GM12878 (cell line): ENCODE measurements at regions not wholly inside any gene's neighbourhood (a gene's known extent, or its start where the extent isn't known, plus 50 kb on each side); places are given as distances from the start of the nearest gene placed in this dataset.

ENCODE experiments used
- ATAC-seq: fragments of 200-7000 bp; cut with Tn5 transposase; 3 replicates; pipeline ENCODE4 v1.9.1; 2020; ENCODE audit warnings: mild to moderate bottlenecking, moderate library complexity
- BruUV-seq: library from RNA; stranded (reverse); fragments of 400-500 nt; replicated peaks from 2 replicates; lab custom pipeline; 2021; lab: Mats Ljungman, UMichigan
- CTCF ChIA-PET: fragments of 300-600 bp; sonication (Branson Sonifier 250); formaldehyde crosslinking; extraction: SDS; loops from one replicate; lab custom pipeline; 2021; ENCODE audit warnings: inconsistent platforms; lab: Yijun Ruan, JAX
- POLR2A ChIA-PET: fragments of 350-600 bp; formaldehyde crosslinking; extraction: SDS; loops from one replicate; lab custom pipeline; 2021; ENCODE audit warnings: inconsistent platforms; lab: Charles Lee
- RAD21 ChIA-PET: fragments of 300-600 bp; sonication (Branson Sonifier 250); formaldehyde crosslinking; loops from one replicate; lab custom pipeline; 2023; ENCODE audit warnings: antibody characterized with exemption; ENCODE audit not compliant: unreplicated experiment; lab: Charles Lee
- SMC1A ChIA-PET: fragments of 300-600 bp; sonication (Branson Sonifier 250); formaldehyde crosslinking; loops from one replicate; lab custom pipeline; 2023; ENCODE audit not compliant: unreplicated experiment, uncharacterized antibody; lab: Charles Lee
- DNase-seq: peaks from one replicate; pipeline ENCODE4 v3.0.0-alpha.2; 2011; ENCODE audit warnings: low read depth, low spot score
- FAIRE-seq: peaks from 3 replicates; lab custom pipeline; 2011; peaks lifted over from hg19 to GRCh38; lab: Jason Lieb, UNC
- H2AFZ ChIP-seq: 2 replicates; pipeline ENCODE4 v1.6.0; 2011; ENCODE audit warnings: low read depth, low read length, control low read depth; ENCODE audit not compliant: control insufficient read depth
- H3K27ac ChIP-seq: 2 replicates; pipeline ENCODE4 v1.5.1; 2011; ENCODE audit warnings: control low read depth; ENCODE audit not compliant: control insufficient read depth, insufficient read depth
- H3K27me3 ChIP-seq, 2 experiments: replicated peaks in 1 of 2; 2 replicates each; pipeline versions ENCODE4 v1.6.0 to v1.6.1; 2011; ENCODE audit warnings: low read length in 1 of 2; ENCODE audit not compliant: control insufficient read depth in 2 of 2, insufficient read depth in 2 of 2
- H3K36me3 ChIP-seq, 2 experiments: 2 replicates each; pipeline ENCODE4 v1.5.1; 2011; ENCODE audit warnings: low read length in 1 of 2; ENCODE audit not compliant: control insufficient read depth in 2 of 2, insufficient read depth in 2 of 2
- H3K4me1 ChIP-seq: 2 replicates; pipeline ENCODE4 v1.6.1; 2011; ENCODE audit warnings: mild to moderate bottlenecking, low read length, moderate library complexity, mixed read lengths; ENCODE audit not compliant: control insufficient read depth, insufficient read depth
- H3K4me2 ChIP-seq: 2 replicates; pipeline ENCODE4 v1.6.0; 2011; ENCODE audit warnings: control low read depth; ENCODE audit not compliant: control insufficient read depth, insufficient read depth
- H3K4me3 ChIP-seq: fragments of 200-600 bp; sonication (generic); 2 replicates; pipeline ENCODE4 v1.5.1; 2016
- H3K79me2 ChIP-seq: 2 replicates; pipeline ENCODE4 v1.6.0; 2011; ENCODE audit warnings: low read length; ENCODE audit not compliant: control insufficient read depth, insufficient read depth
- H3K9ac ChIP-seq: 2 replicates; pipeline ENCODE4 v1.8.0; 2011; ENCODE audit warnings: low read length, control low read depth, mixed read lengths; ENCODE audit not compliant: control insufficient read depth, insufficient read depth
- H3K9me3 ChIP-seq: replicated peaks from 3 replicates; pipeline ENCODE4 v1.5.1; 2011; ENCODE audit warnings: mild to moderate bottlenecking, low read length; ENCODE audit not compliant: control insufficient read depth, insufficient read depth
- H4K20me1 ChIP-seq: 2 replicates; pipeline ENCODE4 v1.6.0; 2011; ENCODE audit not compliant: control insufficient read depth, insufficient read depth
- BRCA1 ChIP-seq: IDR thresholded peaks from 2 replicates; pipeline ENCODE4 v1.6.1; 2011; ENCODE audit warnings: low read depth, low read length, improper control_type of control experiment
- CHD1 ChIP-seq: IDR thresholded peaks from 2 replicates; pipeline ENCODE4 v1.6.1; 2012; ENCODE audit warnings: low read depth, low read length, improper control_type of control experiment
- ESRRA ChIP-seq: IDR thresholded peaks from 2 replicates; pipeline ENCODE4 v1.6.1; 2012; ENCODE audit warnings: mild to moderate bottlenecking, low read length, improper control_type of control experiment
- ETV6 ChIP-seq, 2 experiments: fragments of 450-650 bp in 1 of 2; IDR thresholded peaks in 1 of 2; conservative IDR thresholded peaks in 1 of 2; 2 replicates each; pipeline ENCODE4 v1.6.1; 2014; ENCODE audit warnings: antibody characterized with exemption in 1 of 2, borderline replicate concordance in 1 of 2, low read depth in 1 of 2, mild to moderate bottlenecking in 1 of 2, moderate library complexity in 1 of 2
- FOXK2 ChIP-seq: fragments of 450-650 bp; IDR thresholded peaks from 2 replicates; pipeline ENCODE4 v1.6.1; 2017; ENCODE audit warnings: mild to moderate bottlenecking, moderate library complexity
- LARP7 ChIP-seq: fragments of 450-650 bp; IDR thresholded peaks from 2 replicates; pipeline ENCODE4 v1.6.1; 2017; ENCODE audit warnings: mild to moderate bottlenecking
- MXI1 ChIP-seq: fragments of 150-350 bp; IDR thresholded peaks from 2 replicates; pipeline ENCODE4 v1.6.1; 2011; ENCODE audit warnings: low read depth, mild to moderate bottlenecking, inconsistent platforms, low read length, improper control_type of control experiment
- NFYB ChIP-seq: IDR thresholded peaks from 2 replicates; pipeline ENCODE4 v1.6.1; 2011; ENCODE audit warnings: low read depth, mild to moderate bottlenecking, low read length, improper control_type of control experiment, moderate library complexity; ENCODE audit not compliant: insufficient read depth
- RAD51 ChIP-seq: fragments of 450-650 bp; IDR thresholded peaks from 2 replicates; pipeline ENCODE4 v1.6.1; 2016; ENCODE audit warnings: moderate library complexity, mild to moderate bottlenecking, inconsistent platforms
- RCOR1 ChIP-seq: conservative IDR thresholded peaks from 2 replicates; pipeline ENCODE4 v1.6.1; 2012; ENCODE audit warnings: low read depth, low read length, improper control_type of control experiment
- SMAD1 ChIP-seq: fragments of 450-650 bp; IDR thresholded peaks from 2 replicates; pipeline ENCODE4 v1.6.1; 2018; ENCODE audit warnings: mild to moderate bottlenecking, low read depth; ENCODE audit not compliant: partially characterized antibody
- SPI1 ChIP-seq: IDR thresholded peaks from 2 replicates; pipeline ENCODE4 v1.6.1; 2011; ENCODE audit warnings: low read depth, mild to moderate bottlenecking, low read length, moderate library complexity, borderline replicate concordance; ENCODE audit not compliant: insufficient read depth
- SUPT20H ChIP-seq: IDR thresholded peaks from 2 replicates; pipeline ENCODE4 v1.6.1; 2011; ENCODE audit warnings: low read depth, mild to moderate bottlenecking, low read length, moderate library complexity, borderline replicate concordance; ENCODE audit not compliant: control insufficient read depth
- TCF12 ChIP-seq: IDR thresholded peaks from 2 replicates; pipeline ENCODE4 v1.6.1; 2011; ENCODE audit warnings: low read depth, mild to moderate bottlenecking, low read length
- ZNF622 ChIP-seq: fragments of 450-650 bp; IDR thresholded peaks from 2 replicates; pipeline ENCODE4 v1.6.1; 2017; ENCODE audit warnings: mild to moderate bottlenecking, inconsistent platforms
- WGBS: methylation state at CpG from one replicate; pipeline ENCODE4 v1.1.6; 2016; ENCODE audit warnings: low lambda C conversion rate; ENCODE audit not compliant: insufficient replicate concordance, insufficient coverage; ENCODE audit errors: missing lambda C conversion rate; 5-methylcytosine and 5-hydroxymethylcytosine counted together
- in situ Hi-C: fragments of 300-500 bp; cut with MboI; formaldehyde crosslinking; loops from 9 replicates; pipeline ENCODE4 v1.14.3; 2018; ENCODE audit warnings: mixed read lengths
- intact Hi-C: fragments of 100-400 bp; cut with micrococcal nuclease; formaldehyde crosslinking; loops from one replicate; pipeline ENCODE4 v1.14.2; 2022; ENCODE audit not compliant: unreplicated experiment
- TF ChIP-seq, protein P1 (sequence below): fragments of 150-350 bp; IDR thresholded peaks from 2 replicates; pipeline ENCODE4 v1.6.1; 2016; ENCODE audit warnings: low read depth, low read length
- TF ChIP-seq, protein P2 (sequence below): IDR thresholded peaks from 2 replicates; pipeline ENCODE4 v1.6.1; 2011; ENCODE audit warnings: low read depth, low read length, improper control_type of control experiment, borderline replicate concordance
- TF ChIP-seq, protein P3 (sequence below): fragments of 450-650 bp; IDR thresholded peaks from 2 replicates; pipeline ENCODE4 v1.6.1; 2016; ENCODE audit warnings: mild to moderate bottlenecking
- TF ChIP-seq, protein P4 (sequence below): IDR thresholded peaks from 2 replicates; pipeline ENCODE4 v1.6.1; 2011; ENCODE audit warnings: borderline replicate concordance, low read depth, mild to moderate bottlenecking, moderate library complexity, low read length; ENCODE audit not compliant: insufficient read depth, poor library complexity, severe bottlenecking

DNA sequence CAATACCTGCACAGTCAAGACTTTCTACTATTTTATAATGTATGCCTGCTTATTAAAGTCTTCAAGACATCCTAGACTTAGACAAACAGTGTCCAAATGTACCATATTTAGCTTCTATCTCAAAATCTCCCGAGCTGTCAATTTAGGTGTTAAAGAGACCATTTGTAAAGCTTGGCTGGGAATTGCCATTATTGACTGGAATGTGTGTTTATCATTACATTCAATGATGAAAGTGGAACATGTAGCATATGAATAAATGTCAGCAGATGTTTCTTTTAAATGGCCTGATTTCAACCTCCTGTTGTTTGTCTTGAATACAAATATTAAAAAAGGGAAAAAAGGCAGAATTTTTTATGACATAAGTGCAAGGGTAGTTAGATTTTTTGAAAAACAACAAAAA is 572.3 kb downstream of the PRKD1 start (continued):
- TF ChIP-seq RAD51: no peak
- TF ChIP-seq LARP7: no peak
- no peak for TF ChIP-seq CHD1
- TF ChIP-seq MXI1: no peak
- no peak for TF ChIP-seq ESRRA
- TF ChIP-seq NFYB: no peak
- TF ChIP-seq, protein P1, sequence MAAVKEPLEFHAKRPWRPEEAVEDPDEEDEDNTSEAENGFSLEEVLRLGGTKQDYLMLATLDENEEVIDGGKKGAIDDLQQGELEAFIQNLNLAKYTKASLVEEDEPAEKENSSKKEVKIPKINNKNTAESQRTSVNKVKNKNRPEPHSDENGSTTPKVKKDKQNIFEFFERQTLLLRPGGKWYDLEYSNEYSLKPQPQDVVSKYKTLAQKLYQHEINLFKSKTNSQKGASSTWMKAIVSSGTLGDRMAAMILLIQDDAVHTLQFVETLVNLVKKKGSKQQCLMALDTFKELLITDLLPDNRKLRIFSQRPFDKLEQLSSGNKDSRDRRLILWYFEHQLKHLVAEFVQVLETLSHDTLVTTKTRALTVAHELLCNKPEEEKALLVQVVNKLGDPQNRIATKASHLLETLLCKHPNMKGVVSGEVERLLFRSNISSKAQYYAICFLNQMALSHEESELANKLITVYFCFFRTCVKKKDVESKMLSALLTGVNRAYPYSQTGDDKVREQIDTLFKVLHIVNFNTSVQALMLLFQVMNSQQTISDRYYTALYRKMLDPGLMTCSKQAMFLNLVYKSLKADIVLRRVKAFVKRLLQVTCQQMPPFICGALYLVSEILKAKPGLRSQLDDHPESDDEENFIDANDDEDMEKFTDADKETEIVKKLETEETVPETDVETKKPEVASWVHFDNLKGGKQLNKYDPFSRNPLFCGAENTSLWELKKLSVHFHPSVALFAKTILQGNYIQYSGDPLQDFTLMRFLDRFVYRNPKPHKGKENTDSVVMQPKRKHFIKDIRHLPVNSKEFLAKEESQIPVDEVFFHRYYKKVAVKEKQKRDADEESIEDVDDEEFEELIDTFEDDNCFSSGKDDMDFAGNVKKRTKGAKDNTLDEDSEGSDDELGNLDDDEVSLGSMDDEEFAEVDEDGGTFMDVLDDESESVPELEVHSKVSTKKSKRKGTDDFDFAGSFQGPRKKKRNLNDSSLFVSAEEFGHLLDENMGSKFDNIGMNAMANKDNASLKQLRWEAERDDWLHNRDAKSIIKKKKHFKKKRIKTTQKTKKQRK: no peak
- no peak for TF ChIP-seq TCF12
- TF ChIP-seq RCOR1: no peak
- no peak for TF ChIP-seq SPI1
- TF ChIP-seq, protein P2, sequence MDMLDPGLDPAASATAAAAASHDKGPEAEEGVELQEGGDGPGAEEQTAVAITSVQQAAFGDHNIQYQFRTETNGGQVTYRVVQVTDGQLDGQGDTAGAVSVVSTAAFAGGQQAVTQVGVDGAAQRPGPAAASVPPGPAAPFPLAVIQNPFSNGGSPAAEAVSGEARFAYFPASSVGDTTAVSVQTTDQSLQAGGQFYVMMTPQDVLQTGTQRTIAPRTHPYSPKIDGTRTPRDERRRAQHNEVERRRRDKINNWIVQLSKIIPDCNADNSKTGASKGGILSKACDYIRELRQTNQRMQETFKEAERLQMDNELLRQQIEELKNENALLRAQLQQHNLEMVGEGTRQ: no peak

DNA sequence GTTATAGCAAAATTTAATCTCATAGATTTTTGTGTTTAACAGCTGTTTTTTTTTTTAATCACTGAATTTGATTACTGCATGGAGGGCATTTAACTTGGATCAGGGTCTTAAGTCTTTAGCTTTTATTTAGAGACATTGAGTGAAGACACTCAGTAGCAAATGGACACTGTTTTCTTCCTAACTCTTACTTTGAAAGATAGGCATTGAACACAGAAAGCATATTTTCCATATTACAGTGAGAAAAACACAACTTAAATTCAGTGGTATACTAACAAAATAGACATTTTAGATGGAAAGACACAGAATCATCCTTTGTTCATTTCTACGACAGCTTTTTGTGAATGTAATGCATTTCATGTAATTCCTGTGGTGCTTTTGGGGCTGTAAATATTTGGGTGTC is 571.8 kb downstream of the PRKD1 start:
- SMC1A ChIA-PET: interaction anchor here (0.6 kb wide), 1 partner anchor 60 kb away, joined by 3 read pairs; no protein-coding TSS in a partner anchor
- H4K20me1 ChIP-seq: no peaks in the 10 kb centered on the region
- no TSS peak for BruUV-seq
- H3K27me3 ChIP-seq: no peaks in the 10 kb centered on the region
- ATAC-seq (no peak), FAIRE-seq (no peak), DNase-seq (no peak)
- no peaks in the 10 kb centered on the region for H3K79me2 ChIP-seq
- CTCF ChIA-PET: no interaction called here
- in situ Hi-C loops: no loop called here
- POLR2A ChIA-PET: no interaction called here
- WGBS: 29% methylated on average over 1 of the region's 1 CpG
- H3K27ac ChIP-seq: no peak overlapping the region
- H3K4me3 ChIP-seq: no peak overlapping the region
- H2AFZ ChIP-seq: no peak overlapping the region
- H3K36me3 ChIP-seq: no peaks in the 10 kb centered on the region
- no peak overlapping the region for H3K9ac ChIP-seq
- H3K9me3 ChIP-seq: no peaks in the 10 kb centered on the region
- no peaks in the 10 kb centered on the region for H3K4me1 ChIP-seq
- RAD21 ChIA-PET: no interaction called here
- intact Hi-C loops: no loop called here
- H3K4me2 ChIP-seq: no peak overlapping the region
- TF ChIP-seq BRCA1 (no peak), SMAD1 (no peak), FOXK2 (no peak), ZNF622 (no peak), SUPT20H (no peak), ETV6 (conservative IDR thresholded peaks at IDR 0.05 in 1 of 2, IDR thresholded peaks at IDR 0.05 in 1 of 2; ENCODE audit: borderline replicate concordance in 1 of 2, low read depth in 1 of 2) (no peak)
- TF ChIP-seq, protein P3, sequence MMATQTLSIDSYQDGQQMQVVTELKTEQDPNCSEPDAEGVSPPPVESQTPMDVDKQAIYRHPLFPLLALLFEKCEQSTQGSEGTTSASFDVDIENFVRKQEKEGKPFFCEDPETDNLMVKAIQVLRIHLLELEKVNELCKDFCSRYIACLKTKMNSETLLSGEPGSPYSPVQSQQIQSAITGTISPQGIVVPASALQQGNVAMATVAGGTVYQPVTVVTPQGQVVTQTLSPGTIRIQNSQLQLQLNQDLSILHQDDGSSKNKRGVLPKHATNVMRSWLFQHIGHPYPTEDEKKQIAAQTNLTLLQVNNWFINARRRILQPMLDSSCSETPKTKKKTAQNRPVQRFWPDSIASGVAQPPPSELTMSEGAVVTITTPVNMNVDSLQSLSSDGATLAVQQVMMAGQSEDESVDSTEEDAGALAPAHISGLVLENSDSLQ: no peak
- TF ChIP-seq, protein P4, sequence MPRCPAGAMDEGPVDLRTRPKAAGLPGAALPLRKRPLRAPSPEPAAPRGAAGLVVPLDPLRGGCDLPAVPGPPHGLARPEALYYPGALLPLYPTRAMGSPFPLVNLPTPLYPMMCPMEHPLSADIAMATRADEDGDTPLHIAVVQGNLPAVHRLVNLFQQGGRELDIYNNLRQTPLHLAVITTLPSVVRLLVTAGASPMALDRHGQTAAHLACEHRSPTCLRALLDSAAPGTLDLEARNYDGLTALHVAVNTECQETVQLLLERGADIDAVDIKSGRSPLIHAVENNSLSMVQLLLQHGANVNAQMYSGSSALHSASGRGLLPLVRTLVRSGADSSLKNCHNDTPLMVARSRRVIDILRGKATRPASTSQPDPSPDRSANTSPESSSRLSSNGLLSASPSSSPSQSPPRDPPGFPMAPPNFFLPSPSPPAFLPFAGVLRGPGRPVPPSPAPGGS: no peak
